H1 (cell line): ENCODE measurements at regions not wholly inside any gene's neighbourhood (a gene's known extent, or its start where the extent isn't known, plus 50 kb on each side); places are given as distances from the start of the nearest gene placed in this dataset.

Source experiments
- CBX5 ChIP-seq: fragments of 300-800, 300-1000 bp; sonication (generic); IDR thresholded peaks from 2 replicates; pipeline ENCODE4 v1.7.1; 2016; ENCODE audit warnings: antibody characterized with exemption, low read length, low read depth
- CTCF ChIP-seq, 3 experiments: IDR thresholded peaks; 1 replicate in 2 of 3; 2 replicates in 1 of 3; pipeline versions ENCODE4 v1.5.1 to v1.6.1; 2011; ENCODE audit warnings: low read length in 3 of 3, mild to moderate bottlenecking in 3 of 3, inconsistent platforms in 2 of 3, low read depth in 1 of 3, moderate library complexity in 1 of 3; ENCODE audit not compliant: insufficient read depth in 1 of 3; ENCODE audit errors: control extremely low read depth in 1 of 3
- EZH2 ChIP-seq: fragments of 200-600 bp; sonication (generic); IDR thresholded peaks from 2 replicates; pipeline ENCODE4 v1.7.1; 2012; ENCODE audit warnings: low read depth, mild to moderate bottlenecking, moderate library complexity, low read length, inconsistent platforms; ENCODE audit not compliant: severe bottlenecking
- POLR2A ChIP-seq, 2 experiments: IDR thresholded peaks; 1 replicate in 1 of 2; 2 replicates in 1 of 2; pipeline ENCODE4 v1.6.1; 2011; ENCODE audit warnings: low read depth in 2 of 2, low read length in 2 of 2, mild to moderate bottlenecking in 2 of 2; ENCODE audit errors: control extremely low read depth in 1 of 2
- RXRA ChIP-seq: IDR thresholded peaks from 2 replicates; pipeline ENCODE4 v1.6.1; 2011; ENCODE audit warnings: low read depth, mild to moderate bottlenecking, low read length, moderate library complexity; ENCODE audit not compliant: insufficient read depth
- SIRT6 ChIP-seq: IDR thresholded peaks from one replicate; pipeline ENCODE4 v1.7.1; 2012; ENCODE audit warnings: low read length, inconsistent platforms
- TAF7 ChIP-seq: optimal IDR thresholded peaks from 2 replicates; pipeline ENCODE3; 2011; ENCODE audit warnings: low read depth, mild to moderate bottlenecking, inconsistent platforms, low read length, moderate library complexity, borderline replicate concordance

- TF ChIP-seq CBX5 (no peak), TAF7 (no peak), CTCF (IDR thresholded peaks at IDR 0.05; ENCODE audit: control extremely low read depth in 1 of 3, insufficient read depth in 1 of 3, low read depth in 1 of 3, low read length in 3 of 3) (no peak), SIRT6 (no peak), EZH2 (no peak), POLR2A (IDR thresholded peaks at IDR 0.05; ENCODE audit: control extremely low read depth in 1 of 2, low read depth in 2 of 2, low read length in 2 of 2) (no peak), RXRA (no peak)
Measured at GRCh38 chr3:34388830-34389229, 590.4 kb downstream of the PDCD6IP start.
